Fibroblast of lung (primary cell): ENCODE measurements at regions not wholly inside any gene's neighbourhood (a gene's known extent, or its start where the extent isn't known, plus 50 kb on each side); places are given as distances from the start of the nearest gene placed in this dataset.
"Not testable (repeated sequence)": the region's sequence is repeated elsewhere in the genome, so short reads cannot be mapped to it uniquely, and the experiment has no call there.

Experiments used
- DNase-seq, 2 donors: peaks; one replicate each; pipeline versions ENCODE4 v3.0.0 to v3.0.0-alpha.2; 2010; ENCODE audit warnings: low read depth in 2 of 2
- H2AFZ ChIP-seq: 2 replicates; pipeline ENCODE4 v1.5.1; 2012; ENCODE audit warnings: low read length, control low read depth, inconsistent platforms
- H3K27ac ChIP-seq: 2 replicates; pipeline ENCODE4 v1.5.1; 2011; ENCODE audit warnings: low read length, control low read depth; ENCODE audit not compliant: insufficient read depth
- H3K27me3 ChIP-seq: 2 replicates; pipeline ENCODE4 v1.5.1; 2011; ENCODE audit warnings: mild to moderate bottlenecking, low read length; ENCODE audit not compliant: control insufficient read depth, insufficient read depth
- H3K36me3 ChIP-seq: 2 replicates; pipeline ENCODE4 v1.5.1; 2011; ENCODE audit warnings: low read length; ENCODE audit not compliant: control insufficient read depth, insufficient read depth
- H3K4me1 ChIP-seq: 2 replicates; pipeline ENCODE4 v1.5.1; 2011; ENCODE audit warnings: low read length; ENCODE audit not compliant: control insufficient read depth, insufficient read depth; ENCODE audit errors: extremely low read depth
- H3K4me2 ChIP-seq: 2 replicates; pipeline ENCODE4 v1.5.1; 2011; ENCODE audit warnings: low read length, control low read depth; ENCODE audit not compliant: insufficient read depth; ENCODE audit errors: extremely low read depth
- H3K4me3 ChIP-seq, 4 experiments: fragments of 200-600 bp in 1 of 4; sonication (generic) in 1 of 4; replicated peaks in 1 of 4; 2 replicates each; pipeline ENCODE4 v1.5.1; 2011 to 2016; ENCODE audit warnings: low read length in 4 of 4, low read depth in 3 of 4, mild to moderate bottlenecking in 3 of 4, control low read depth in 2 of 4, inconsistent platforms in 1 of 4, mixed read lengths in 1 of 4; ENCODE audit not compliant: insufficient read depth in 1 of 4; ENCODE audit errors: control extremely low read depth in 1 of 4
- H3K79me2 ChIP-seq: 2 replicates; pipeline ENCODE4 v1.5.1; 2012; ENCODE audit warnings: mild to moderate bottlenecking, low read length, inconsistent platforms; ENCODE audit not compliant: control insufficient read depth, insufficient read depth
- H3K9ac ChIP-seq: 2 replicates; pipeline ENCODE4 v1.5.1; 2011; ENCODE audit warnings: mild to moderate bottlenecking, low read length, control low read depth; ENCODE audit not compliant: insufficient read depth
- H3K9me3 ChIP-seq: 2 replicates; pipeline ENCODE4 v1.5.1; 2012; ENCODE audit warnings: low read depth, low read length; ENCODE audit not compliant: control insufficient read depth, insufficient read depth
- H4K20me1 ChIP-seq: 2 replicates; pipeline ENCODE4 v1.5.1; 2011; ENCODE audit warnings: low read length; ENCODE audit not compliant: control insufficient read depth, insufficient read depth; ENCODE audit errors: extremely low read depth
- CTCF ChIP-seq, 2 donors: IDR thresholded peaks in 1 of 2; conservative IDR thresholded peaks in 1 of 2; 1 replicate in 1 of 2; 2 replicates in 1 of 2; pipeline ENCODE4 v1.5.1; 2011 to 2012; ENCODE audit warnings: low read length in 2 of 2, control low read depth in 1 of 2, inconsistent platforms in 1 of 2, low read depth in 1 of 2, mild to moderate bottlenecking in 1 of 2
- EZH2 ChIP-seq: IDR thresholded peaks from 2 replicates; pipeline ENCODE4 v1.5.1; 2012; ENCODE audit warnings: low read length, control low read depth, mild to moderate bottlenecking; ENCODE audit errors: missing control alignments

- no peak overlapping the region for H3K4me2 ChIP-seq
- DNase-seq = no peak
These were observed 375.8 kb upstream of the ARPP21 start for GRCh38 chr3:35263477-35263876.

GRCh38 chr3:35266065-35266464 lies 373.3 kb upstream of the ARPP21 start:
- H3K27me3 ChIP-seq, H3K79me2 ChIP-seq, H3K4me2 ChIP-seq, H3K36me3 ChIP-seq, DNase-seq, H2AFZ ChIP-seq, H3K4me3 ChIP-seq, H3K9me3 ChIP-seq, H3K4me1 ChIP-seq, H3K27ac ChIP-seq, H4K20me1 ChIP-seq, H3K9ac ChIP-seq: not testable (repeated sequence)

More at GRCh38 chr3:35263477-35263876, 375.8 kb upstream of the ARPP21 start:
- H2AFZ ChIP-seq = no peak overlapping the region
- H3K9me3 ChIP-seq = no peaks in the 10 kb centered on the region
- H3K27ac ChIP-seq = no peak overlapping the region
- no peaks in the 10 kb centered on the region for H3K36me3 ChIP-seq
- no peaks in the 10 kb centered on the region for H4K20me1 ChIP-seq
- no peaks in the 10 kb centered on the region for H3K79me2 ChIP-seq
- no peak overlapping the region for H3K4me3 ChIP-seq
- no peaks in the 10 kb centered on the region for H3K4me1 ChIP-seq
- TF ChIP-seq CTCF (conservative IDR thresholded peaks at IDR 0.05 in 1 of 2, IDR thresholded peaks at IDR 0.05 in 1 of 2; ENCODE audit: low read depth in 1 of 2, low read length in 2 of 2) (no peak), EZH2 (no peak)
- H3K9ac ChIP-seq = no peak overlapping the region
- no peaks in the 10 kb centered on the region for H3K27me3 ChIP-seq

GRCh38 chr3:35275768-35276167 lies 363.6 kb upstream of the ARPP21 start:
- Histone ChIP-seq H3K27me3 (no peaks in the 10 kb centered on the region), H3K79me2 (no peaks in the 10 kb centered on the region), H3K4me1 (no peaks in the 10 kb centered on the region), H3K4me2 (no peak overlapping the region), H3K4me3 (no peak overlapping the region), H3K9ac (no peak overlapping the region), H3K27ac (no peak overlapping the region), H3K9me3 (no peaks in the 10 kb centered on the region), H2AFZ (no peak overlapping the region), H4K20me1 (no peaks in the 10 kb centered on the region), H3K36me3 (no peaks in the 10 kb centered on the region)
- TF ChIP-seq EZH2 (no peak), CTCF (conservative IDR thresholded peaks at IDR 0.05 in 1 of 2, IDR thresholded peaks at IDR 0.05 in 1 of 2; ENCODE audit: low read depth in 1 of 2, low read length in 2 of 2) (no peak)
- no peak for DNase-seq
